SK-N-SH (cell line): ENCODE measurements at regions not wholly inside any gene's neighbourhood (a gene's known extent, or its start where the extent isn't known, plus 50 kb on each side); places are given as distances from the start of the nearest gene placed in this dataset.

Experiments
- CTCF ChIA-PET: fragments of 300-600, 350-600 bp; formaldehyde crosslinking; extraction: SDS; loops from one replicate; lab custom pipeline; 2021; lab: Yijun Ruan, JAX
- POLR2A ChIA-PET: fragments of 350-600 bp; sonication (Branson Sonifier 250); formaldehyde crosslinking; extraction: SDS; loops from one replicate; lab custom pipeline; 2020; ENCODE audit warnings: antibody characterized with exemption, inconsistent platforms; lab: Yijun Ruan, JAX
- DNase-seq: peaks from one replicate; pipeline ENCODE4 v3.0.0; 2012
- H2AFZ ChIP-seq: fragments of 200-600 bp; sonication (generic); 2 replicates; pipeline ENCODE4 v1.8.1; 2016; ENCODE audit warnings: antibody characterized with exemption, mild to moderate bottlenecking, low read depth
- H3F3A ChIP-seq: fragments of 200-600 bp; sonication (generic); replicated peaks from 2 replicates; pipeline ENCODE3; 2016; ENCODE audit warnings: antibody characterized with exemption, mild to moderate bottlenecking; ENCODE audit not compliant: insufficient read depth
- H3K27ac ChIP-seq, 2 experiments: fragments of 200-500 bp in 1 of 2; fragments of 200-600 bp in 1 of 2; sonication (Bioruptor generic) in 1 of 2; sonication (generic), shearing (Covaris generic) in 1 of 2; 2 replicates each; pipeline versions ENCODE4 v1.5.1 to v1.6.1; 2014 to 2016; ENCODE audit warnings: low read depth in 2 of 2, inconsistent platforms in 1 of 2, low read length in 1 of 2, mild to moderate bottlenecking in 1 of 2, mixed read lengths in 1 of 2
- H3K27me3 ChIP-seq: fragments of 200-600 bp; sonication (generic), shearing (Covaris generic); 2 replicates; pipeline ENCODE4 v1.6.1; 2016; ENCODE audit warnings: mixed run types; ENCODE audit not compliant: insufficient read depth
- H3K36me3 ChIP-seq, 2 experiments: fragments of 200-500 bp in 1 of 2; fragments of 200-600 bp in 1 of 2; sonication (Bioruptor generic) in 1 of 2; sonication (generic) in 1 of 2; replicated peaks in 1 of 2; 2 replicates each; pipeline versions ENCODE3 to v1.5.1; 2014 to 2016; ENCODE audit warnings: low read length in 1 of 2, mild to moderate bottlenecking in 1 of 2; ENCODE audit not compliant: insufficient read depth in 2 of 2, control insufficient read depth in 1 of 2
- H3K4me1 ChIP-seq, 2 experiments: fragments of 200-500 bp in 1 of 2; fragments of 200-600 bp in 1 of 2; sonication (Bioruptor generic) in 1 of 2; sonication (generic), shearing (Covaris generic) in 1 of 2; 2 replicates each; pipeline versions ENCODE4 v1.5.1 to v1.6.1; 2014 to 2016; ENCODE audit warnings: low read depth in 1 of 2, low read length in 1 of 2, mixed run types in 1 of 2; ENCODE audit not compliant: insufficient read depth in 2 of 2, control insufficient read depth in 1 of 2
- H3K4me2 ChIP-seq: fragments of 200-600 bp; sonication (generic), shearing (Covaris generic); 2 replicates; pipeline ENCODE4 v1.6.1; 2017; ENCODE audit warnings: mixed run types
- H3K4me3 ChIP-seq, 2 experiments: fragments of 200-500 bp in 1 of 2; fragments of 200-600 bp in 1 of 2; sonication (Bioruptor generic) in 1 of 2; sonication (generic), shearing (Covaris generic) in 1 of 2; 2 replicates each; pipeline versions ENCODE4 v1.5.1 to v1.8.1; 2014 to 2016; ENCODE audit warnings: low read depth in 2 of 2, inconsistent platforms in 1 of 2, low read length in 1 of 2, mild to moderate bottlenecking in 1 of 2, mixed read lengths in 1 of 2, moderate library complexity in 1 of 2
- H3K79me2 ChIP-seq: fragments of 200-600 bp; sonication (generic); 2 replicates; pipeline ENCODE4 v1.8.1; 2017; ENCODE audit warnings: mild to moderate bottlenecking; ENCODE audit not compliant: insufficient read depth
- H3K9ac ChIP-seq: fragments of 200-600 bp; sonication (generic); 2 replicates; pipeline ENCODE4 v1.6.1; 2017; ENCODE audit warnings: mixed run types
- H3K9me2 ChIP-seq: fragments of 200-600 bp; sonication (generic); 2 replicates; pipeline ENCODE4 v1.6.1; 2017; ENCODE audit warnings: mixed run types
- H3K9me3 ChIP-seq: fragments of 200-600 bp; sonication (generic); 2 replicates; pipeline ENCODE4 v1.6.1; 2017; ENCODE audit warnings: mixed run types, mild to moderate bottlenecking, moderate library complexity
- H4K20me1 ChIP-seq: fragments of 200-600 bp; sonication (generic); 2 replicates; pipeline ENCODE4 v1.6.1; 2017; ENCODE audit warnings: mild to moderate bottlenecking, mixed run types; ENCODE audit not compliant: insufficient read depth
- CHD2 ChIP-seq: fragments of 150-350 bp; IDR thresholded peaks from 2 replicates; pipeline ENCODE4 v1.6.1; 2018; ENCODE audit warnings: low read length; ENCODE audit not compliant: partially characterized antibody
- CTCF ChIP-seq: fragments of 200-600 bp; sonication (generic); IDR thresholded peaks from 2 replicates; pipeline ENCODE4 v1.6.1; 2017; ENCODE audit warnings: antibody characterized with exemption, mild to moderate bottlenecking, moderate library complexity
- ELF1 ChIP-seq: IDR thresholded peaks from 2 replicates; pipeline ENCODE4 v1.4.0; 2012
- FOSL2 ChIP-seq: IDR thresholded peaks from 2 replicates; pipeline ENCODE4 v1.4.0; 2012; ENCODE audit warnings: low read depth, mild to moderate bottlenecking, moderate library complexity, borderline replicate concordance
- GABPA ChIP-seq: IDR thresholded peaks from 2 replicates; pipeline ENCODE4 v1.4.0; 2012; ENCODE audit warnings: low read depth, mild to moderate bottlenecking
- IRF3 ChIP-seq: fragments of 150-350 bp; IDR thresholded peaks from 2 replicates; pipeline ENCODE4 v1.6.1; 2016; ENCODE audit warnings: mild to moderate bottlenecking, low read depth, low read length
- MEF2A ChIP-seq: IDR thresholded peaks from 2 replicates; pipeline ENCODE4 v1.4.0; 2012; ENCODE audit warnings: low read depth, borderline replicate concordance
- MXI1 ChIP-seq: IDR thresholded peaks from 2 replicates; pipeline ENCODE4 v1.6.1; 2012; ENCODE audit warnings: mild to moderate bottlenecking, low read depth, low read length, improper control_type of control experiment
- NRF1 ChIP-seq: IDR thresholded peaks from 2 replicates; pipeline ENCODE4 v1.6.1; 2012; ENCODE audit warnings: low read depth, mild to moderate bottlenecking, low read length
- POLR2AphosphoS5 ChIP-seq: IDR thresholded peaks from 2 replicates; pipeline ENCODE4 v1.6.1; 2012; ENCODE audit warnings: low read depth, low read length
- RCOR1 ChIP-seq: fragments of 150-350 bp; IDR thresholded peaks from 2 replicates; pipeline ENCODE4 v1.6.1; 2017; ENCODE audit warnings: antibody characterized with exemption, low read length
- SMC3 ChIP-seq: IDR thresholded peaks from 2 replicates; pipeline ENCODE4 v1.6.1; 2012; ENCODE audit warnings: low read depth, low read length, improper control_type of control experiment
- TAF1 ChIP-seq: IDR thresholded peaks from 2 replicates; pipeline ENCODE4 v1.6.1; 2012; ENCODE audit warnings: low read depth, mild to moderate bottlenecking, low read length, moderate library complexity, borderline replicate concordance
- TCF12 ChIP-seq: IDR thresholded peaks from 2 replicates; pipeline ENCODE4 v1.4.0; 2012
- USF2 ChIP-seq: fragments of 150-350 bp; IDR thresholded peaks from 2 replicates; pipeline ENCODE4 v1.6.1; 2017; ENCODE audit warnings: antibody characterized with exemption, low read length, low read depth, borderline replicate concordance
- YY1 ChIP-seq: IDR thresholded peaks from 2 replicates; pipeline ENCODE4 v1.4.0; 2012; ENCODE audit warnings: low read depth, mild to moderate bottlenecking
- ZBTB33 ChIP-seq: IDR thresholded peaks from 2 replicates; pipeline ENCODE4 v1.4.0; 2012; ENCODE audit warnings: low read depth, borderline replicate concordance
- WGBS: methylation state at CpG from one replicate; pipeline ENCODE4 v1.1.6; 2017; ENCODE audit warnings: low lambda C conversion rate; 5-methylcytosine and 5-hydroxymethylcytosine counted together

GRCh38 chr7:79683185-79683890 lies 229.9 kb upstream of the MAGI2 start:
- Histone ChIP-seq H3K4me1 (no peaks in the 10 kb centered on the region; a peak in 1 of 4 replicates), H3K79me2 (no peaks in the 10 kb centered on the region), H2AFZ (no peak overlapping the region), H3K4me2 (no peak overlapping the region), H3K36me3 (no peaks in the 10 kb centered on the region), H3K9me3 (0 out of 2 replicates have a peak, but pooled peaks cover 9% of the 10 kb centered on the region), H3K9me2 (no peaks in the 10 kb centered on the region), H3K9ac (no peak overlapping the region), H3F3A (no peaks in the 10 kb centered on the region), H3K4me3 (no peak overlapping the region), H3K27me3 (no peaks in the 10 kb centered on the region), H4K20me1 (no peaks in the 10 kb centered on the region), H3K27ac (no peak overlapping the region)
- DNase-seq, result no peak
- ChIA-PET CTCF (no interaction called here), POLR2A (no interaction called here)
- no peak for TF ChIP-seq GABPA
- no peak for TF ChIP-seq TAF1
- no peak for TF ChIP-seq YY1
- TF ChIP-seq SMC3, result no peak
- TF ChIP-seq ZBTB33, result no peak
- TF ChIP-seq CHD2, result no peak
- no peak for TF ChIP-seq NRF1
- TF ChIP-seq POLR2AphosphoS5, result no peak
- TF ChIP-seq MEF2A, result no peak
- TF ChIP-seq TCF12, result no peak
- TF ChIP-seq RCOR1, result no peak
- TF ChIP-seq CTCF, result no peak
- no peak for TF ChIP-seq USF2
- TF ChIP-seq FOSL2, result no peak
- TF ChIP-seq ELF1, result no peak
- TF ChIP-seq MXI1, result no peak
- no peak for TF ChIP-seq IRF3
- 63% methylated on average over 3 of the region's 3 CpGs for WGBS
